Hematopoietic multipotent progenitor cell treated with erythropoietin and hydrocortisone succinate and interleukin-3 and kit ligand, for 8 days (in vitro differentiated cells): ENCODE measurements at regions not wholly inside any gene's neighbourhood (a gene's known extent, or its start where the extent isn't known, plus 50 kb on each side); places are given as distances from the start of the nearest gene placed in this dataset.
"Not testable (repeated sequence)": the region's sequence is repeated elsewhere in the genome, so short reads cannot be mapped to it uniquely, and the experiment has no call there.

Experiments used
- DNase-seq: peaks from one replicate; pipeline ENCODE4 v3.0.0-alpha.2; 2015

DNA sequence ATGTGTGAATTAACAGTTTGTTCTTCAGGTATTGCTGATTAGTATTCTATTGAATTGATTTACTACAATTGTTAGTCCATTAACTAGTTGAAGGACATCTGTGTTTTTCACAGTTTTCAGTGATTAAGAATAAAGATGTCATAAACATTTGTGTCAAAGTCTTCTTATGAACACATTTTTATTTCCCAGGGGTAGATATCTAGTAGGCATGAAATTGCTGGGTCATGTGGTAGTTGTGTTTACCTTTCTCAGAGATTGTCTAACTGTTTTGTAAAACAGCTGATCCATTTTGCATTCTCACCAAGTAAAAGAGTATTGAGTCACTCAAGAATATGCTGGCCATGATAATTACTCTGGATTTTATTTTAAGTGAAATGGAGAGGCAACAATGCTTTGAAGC, 1145.3 kb downstream of the FSCB start:
- no peak for DNase-seq

DNA sequence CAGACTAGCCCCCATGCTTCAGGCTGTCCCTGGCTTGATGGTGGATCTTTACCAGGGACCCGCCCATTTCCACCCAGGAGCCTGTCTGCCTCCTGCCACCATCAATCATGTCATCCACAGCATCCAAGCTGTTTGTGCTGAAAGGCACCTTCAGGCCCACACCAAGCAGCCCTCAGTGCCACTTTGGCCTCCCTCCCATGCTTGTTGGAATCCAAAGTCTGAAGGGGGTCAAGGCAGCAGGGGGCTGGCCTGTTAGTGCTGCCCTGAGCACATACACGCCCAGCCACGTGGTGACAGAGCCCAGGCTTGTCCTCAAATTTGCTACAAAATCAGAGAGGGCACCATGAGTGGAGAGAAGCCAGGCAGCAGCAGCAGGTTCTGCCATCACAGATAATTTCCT, 1146.8 kb downstream of the FSCB start:
- no peak for DNase-seq

DNA sequence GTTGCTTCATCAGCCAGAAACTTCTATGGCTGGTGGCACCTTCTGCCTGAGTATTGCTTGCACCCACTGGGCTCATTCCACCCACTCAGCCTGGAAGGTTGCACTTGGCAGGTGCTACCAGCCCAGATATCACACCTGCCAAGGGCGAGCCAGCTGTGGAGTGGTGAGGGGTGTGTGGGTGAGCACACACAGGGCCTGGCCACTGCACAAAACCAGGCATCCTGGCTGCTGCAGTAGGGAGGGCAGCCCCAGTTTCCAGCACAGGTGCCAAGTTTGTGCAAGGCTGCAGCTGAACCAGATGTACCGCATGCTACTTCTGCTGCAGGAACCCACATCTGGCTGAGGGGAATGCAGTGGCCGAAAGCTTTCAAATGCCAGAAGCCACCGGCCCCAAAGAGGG, 1147.8 kb downstream of the FSCB start:
- DNase-seq, result no peak

- no peak for DNase-seq
These were observed 1150.0 kb downstream of the FSCB start for GRCh38 chr14:43356979-43357545.

DNA sequence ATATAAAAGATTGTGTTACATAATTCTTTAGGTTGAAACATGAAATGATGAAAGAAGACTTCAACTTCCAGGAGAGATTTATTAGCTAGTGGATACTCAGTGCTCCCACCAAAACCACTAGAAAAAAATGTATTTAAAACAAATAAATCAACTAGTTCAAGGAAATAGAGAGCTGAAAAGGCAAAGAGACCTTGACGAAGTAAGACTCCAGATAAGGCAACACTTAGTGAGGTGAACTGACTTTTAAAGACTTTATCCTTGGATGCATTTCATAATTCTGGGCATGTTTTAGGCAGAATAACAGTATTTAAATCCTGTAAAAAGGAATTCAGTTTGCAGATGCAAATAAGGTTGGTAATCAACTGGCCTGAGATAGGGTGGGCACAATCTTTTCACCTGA, 1150.7 kb downstream of the FSCB start:
- DNase-seq, result no peak

DNA sequence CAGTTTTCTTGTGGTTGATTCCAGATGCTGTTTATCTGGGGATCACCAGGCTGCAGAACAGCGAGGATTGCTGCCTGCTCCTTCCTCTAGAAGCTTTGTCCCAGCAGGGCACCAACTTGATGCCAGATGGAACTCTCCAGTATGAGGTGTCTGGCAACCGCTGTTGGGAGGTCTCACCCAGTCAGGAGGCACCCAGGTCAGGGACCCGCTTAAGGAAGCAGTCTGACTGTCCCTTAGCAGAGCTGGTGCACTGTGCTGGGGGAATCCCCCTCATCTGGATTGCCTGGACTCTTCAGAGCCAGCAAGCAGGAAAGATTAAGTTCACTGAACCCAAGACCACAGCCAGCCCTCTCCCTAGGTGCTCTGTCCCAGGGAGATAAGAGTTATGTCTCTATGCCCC, 1165.2 kb downstream of the FSCB start:
- no peak for DNase-seq

DNA sequence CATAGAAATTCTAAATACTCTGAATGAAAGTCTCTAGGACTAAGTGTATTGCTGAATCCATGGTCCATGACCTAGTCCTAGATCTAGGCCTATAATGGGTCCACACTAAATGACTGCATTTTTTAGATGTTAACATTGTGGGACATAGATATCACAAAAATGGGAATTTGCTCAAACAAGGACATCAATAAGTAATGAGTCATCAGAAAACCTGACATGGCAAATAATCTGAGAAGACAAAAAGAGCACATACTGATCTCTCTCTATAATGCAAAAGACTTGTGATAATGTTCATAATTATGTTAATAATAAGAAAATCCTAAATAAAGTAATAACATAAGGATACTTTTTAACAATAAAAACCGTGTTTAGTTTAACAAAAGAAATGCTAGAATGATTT, 1168.4 kb downstream of the FSCB start:
- DNase-seq, result no peak

- DNase-seq, result no peak
These were observed 1170.7 kb downstream of the FSCB start for GRCh38 chr14:43336351-43336750.

DNA sequence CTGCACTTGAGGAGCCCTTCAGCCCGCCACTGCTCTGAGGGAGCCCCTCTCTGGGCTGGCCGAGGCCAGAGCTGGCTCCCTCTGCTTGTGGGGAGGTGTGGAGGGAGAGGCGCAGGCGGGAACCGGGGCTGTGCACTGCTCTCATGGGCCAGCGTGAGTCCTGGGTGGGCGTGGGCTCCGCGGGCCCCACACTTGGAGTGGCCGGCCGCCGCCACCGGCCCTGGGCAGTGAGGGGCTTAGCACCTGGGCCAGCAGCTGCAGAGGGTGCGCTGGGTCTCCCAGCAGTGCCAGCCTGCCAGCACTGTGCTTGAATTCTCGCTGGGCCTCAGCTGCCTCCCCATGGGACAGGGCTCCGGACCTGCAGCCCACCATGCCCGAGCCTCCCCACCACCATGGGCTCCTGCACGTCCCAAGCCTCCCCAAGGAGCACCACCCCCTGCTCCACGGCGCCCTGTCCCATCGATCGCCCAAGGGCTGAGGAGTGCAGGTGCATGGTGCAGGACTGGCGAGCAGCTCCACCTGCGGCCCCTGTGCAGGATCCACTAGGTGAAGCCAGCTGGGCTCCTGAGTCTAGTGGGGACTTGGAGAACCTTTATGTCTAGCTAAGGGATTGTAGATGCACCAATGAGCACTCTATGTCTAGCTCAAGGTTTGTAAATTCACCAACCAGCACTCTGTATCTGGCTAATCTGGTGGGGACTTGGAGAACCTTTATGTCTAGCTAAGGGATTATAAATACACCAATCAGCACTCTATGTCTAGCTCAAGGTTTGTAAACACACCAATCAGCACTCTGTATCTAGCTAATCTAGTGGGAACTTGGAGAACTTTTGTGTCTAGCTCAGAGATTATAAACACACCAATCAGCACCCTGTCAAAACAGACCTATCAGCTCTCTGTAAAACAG, 1180.3 kb downstream of the FSCB start:
- DNase-seq, result not testable (repeated sequence)

GRCh38 chr14:43316427-43316826, 1190.7 kb downstream of the FSCB start:
- DNase-seq, result no peak

GRCh38 chr14:43313719-43314118, 1193.4 kb downstream of the FSCB start:
- no peak for DNase-seq

DNA sequence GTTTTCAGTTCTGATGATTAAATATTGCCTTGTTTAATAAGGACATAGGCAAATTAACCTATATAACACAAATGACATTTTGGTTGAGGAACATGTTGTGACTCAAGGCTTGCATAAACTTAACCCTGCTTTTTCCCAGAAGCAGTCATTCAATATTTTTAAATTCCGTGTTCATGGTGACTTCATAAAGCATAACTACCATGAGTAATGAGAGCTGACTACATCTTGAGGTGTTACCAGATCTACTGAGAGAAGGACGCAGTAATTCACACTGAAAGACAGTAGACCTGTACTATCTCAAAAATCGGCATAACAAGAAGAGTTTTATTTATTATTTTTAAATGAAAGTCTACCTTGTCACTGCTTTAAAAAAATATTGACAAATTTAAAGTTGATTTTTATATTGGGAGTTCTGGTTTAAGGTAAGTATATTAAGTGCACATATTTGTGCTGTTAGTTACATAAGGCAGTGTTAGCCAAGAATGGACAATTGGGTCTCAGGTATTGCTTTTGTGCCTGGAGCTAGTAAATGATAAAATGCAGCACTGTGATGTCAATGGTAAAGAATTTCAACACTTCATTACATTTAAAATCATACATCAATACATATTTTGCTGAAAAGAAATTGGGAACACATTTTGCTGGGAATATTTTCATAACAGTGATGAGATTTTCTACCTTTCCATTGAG, 1198.5 kb downstream of the FSCB start:
- DNase-seq, result no peak

DNA sequence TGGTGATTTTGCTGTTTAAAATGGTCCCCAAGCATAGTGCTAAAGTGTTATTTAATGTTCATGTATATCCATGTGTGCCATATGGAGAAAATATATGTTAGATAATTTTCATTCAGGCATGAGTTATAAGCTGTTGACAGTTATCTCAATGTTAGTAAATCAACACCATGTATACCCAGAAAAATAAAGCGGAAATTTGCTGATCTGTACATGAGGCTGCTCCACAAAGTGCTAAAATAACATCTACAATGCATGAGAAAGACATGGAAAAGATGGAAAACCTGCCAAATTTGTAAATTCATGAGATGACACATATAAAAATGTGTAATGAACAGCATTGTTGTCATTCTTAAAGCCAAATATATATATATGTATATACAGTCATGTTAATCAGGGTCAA, 1199.2 kb downstream of the FSCB start:
- DNase-seq, result no peak

- DNase-seq, result no peak
These were observed 1201.0 kb downstream of the FSCB start for GRCh38 chr14:43306053-43306452.

DNA sequence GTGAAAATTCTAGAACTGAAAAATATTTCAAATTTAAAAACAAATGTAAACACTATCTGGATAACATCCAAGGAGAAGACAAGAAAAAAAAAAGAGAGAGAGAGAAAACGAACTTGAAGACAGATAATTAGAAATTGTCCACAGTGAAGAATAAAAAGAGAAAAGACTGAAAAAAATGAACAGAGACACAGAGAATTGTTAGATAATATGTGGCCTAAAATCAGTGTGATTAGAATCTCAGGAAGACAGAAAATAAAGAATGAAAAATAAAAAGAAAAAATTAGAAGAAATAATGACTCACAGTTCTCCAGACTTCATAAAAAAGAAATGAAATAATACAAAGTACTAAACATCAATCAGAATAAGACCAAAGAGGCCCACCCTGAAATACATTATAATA, 1209.3 kb downstream of the FSCB start:
- DNase-seq, result no peak

GRCh38 chr14:43296061-43296460, 1211.0 kb downstream of the FSCB start:
- not testable (repeated sequence) for DNase-seq

- no peak for DNase-seq
These were observed 1221.5 kb downstream of the FSCB start for GRCh38 chr14:43285575-43285974.

DNA sequence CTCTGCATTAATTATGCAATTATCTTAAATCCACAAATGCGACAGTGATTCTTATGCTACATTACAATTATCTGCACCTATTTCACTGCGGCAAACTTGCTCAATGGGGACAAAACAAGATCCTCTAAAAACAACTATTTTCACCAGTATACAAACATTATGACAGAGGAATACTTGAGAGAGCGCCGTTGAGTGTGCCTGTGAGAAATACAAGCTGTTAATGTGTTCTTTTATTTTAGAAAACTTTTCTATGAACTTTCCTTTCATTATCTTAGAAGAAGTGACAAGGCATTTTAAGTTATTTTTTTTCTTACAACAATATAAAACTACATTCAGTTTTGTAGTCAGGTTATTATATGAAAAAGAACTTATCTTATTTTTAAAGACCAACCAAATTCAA, 1247.0 kb downstream of the FSCB start:
- DNase-seq, result no peak

- no peak for DNase-seq
These were observed 1248.7 kb downstream of the FSCB start for GRCh38 chr14:43258396-43258795.

- not testable (repeated sequence) for DNase-seq
These were observed 1250.1 kb downstream of the FSCB start for GRCh38 chr14:43256996-43257395.

DNA sequence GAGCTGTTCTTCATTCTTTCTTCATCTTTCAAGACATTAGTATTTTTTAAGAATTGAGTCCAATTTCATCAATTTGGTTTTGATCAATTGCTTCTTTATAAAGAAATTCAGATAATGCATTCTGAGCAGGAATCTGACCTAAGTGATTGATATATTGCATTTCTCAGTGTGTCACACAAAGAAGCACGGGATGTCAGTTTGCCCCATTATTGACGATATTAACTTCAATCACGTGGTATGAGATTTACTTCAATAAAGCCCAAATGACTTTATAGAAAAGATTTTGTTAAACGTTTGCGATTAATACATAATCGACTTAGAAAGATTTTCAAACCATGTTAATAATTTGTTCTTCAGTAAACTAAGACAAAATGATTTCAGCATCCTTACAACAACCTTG, 1254.2 kb downstream of the FSCB start:
- no peak for DNase-seq

DNA sequence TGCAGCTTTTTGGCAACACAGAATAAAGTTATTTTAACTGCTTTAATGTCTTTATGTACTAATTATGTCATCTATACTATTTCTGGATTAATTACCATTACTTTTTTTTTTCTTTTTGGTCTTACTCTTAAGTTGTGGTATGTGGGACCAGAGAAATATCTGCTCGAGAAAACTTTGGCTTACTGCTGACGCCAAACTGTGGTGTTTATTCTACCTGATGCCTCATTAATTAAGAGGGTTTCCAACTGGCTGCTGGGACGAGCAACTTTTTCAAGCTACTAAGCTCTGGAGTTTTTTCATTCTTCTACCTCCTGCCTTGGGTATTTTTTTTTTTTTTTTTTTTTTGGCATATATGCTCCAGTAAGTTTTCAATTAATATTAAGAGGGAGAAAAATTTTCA, 1257.5 kb downstream of the FSCB start:
- DNase-seq, result no peak

DNA sequence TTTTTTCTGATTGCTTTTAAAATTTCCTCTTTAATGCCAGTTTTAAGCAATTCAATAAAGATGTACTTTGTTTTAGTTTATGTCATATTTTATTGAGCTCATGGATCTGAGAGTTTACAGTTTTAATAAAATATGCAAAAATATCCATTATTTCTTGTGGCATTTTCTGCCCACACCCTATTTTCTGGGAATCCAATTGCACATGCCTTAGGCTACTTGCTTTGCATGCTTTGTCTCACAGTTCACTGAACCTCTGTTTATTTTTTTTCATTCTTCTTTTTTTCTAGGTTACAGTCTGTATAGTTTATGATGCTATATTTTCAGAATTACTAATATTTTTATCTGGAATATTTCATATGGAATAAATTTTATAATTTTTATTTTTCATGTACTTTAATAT, 1258.0 kb downstream of the FSCB start:
- no peak for DNase-seq

- DNase-seq, result no peak
These were observed 1259.2 kb downstream of the FSCB start for GRCh38 chr14:43247877-43248276.
